Stomach (tissue), 4 donors: ENCODE measurements at regions not wholly inside any gene's neighbourhood (a gene's known extent, or its start where the extent isn't known, plus 50 kb on each side); places are given as distances from the start of the nearest gene placed in this dataset.

Source experiments
- POLR2A ChIP-seq, 4 donors: fragments of 450-650 bp; IDR thresholded peaks; one replicate each; pipeline ENCODE4 v1.6.1; 2016; ENCODE audit warnings: antibody characterized with exemption in 4 of 4, control low read depth in 2 of 4, mild to moderate bottlenecking in 1 of 4, moderate library complexity in 1 of 4
- POLR2AphosphoS5 ChIP-seq, 3 donors: sonication (generic); formaldehyde crosslinking; IDR thresholded peaks; one replicate each; pipeline ENCODE4 v1.6.1; 2016; ENCODE audit warnings: antibody characterized with exemption in 3 of 3
- TF ChIP-seq, protein P1 (sequence below), 7 experiments: fragments of 450-650 bp in 4 of 7; fragments of 200-600 bp in 3 of 7; sonication (generic) in 3 of 7; IDR thresholded peaks; one replicate each; pipeline ENCODE4 v1.5.1; 2016 to 2019; ENCODE audit warnings: antibody characterized with exemption in 7 of 7, control low read depth in 2 of 7, mild to moderate bottlenecking in 1 of 7

DNA sequence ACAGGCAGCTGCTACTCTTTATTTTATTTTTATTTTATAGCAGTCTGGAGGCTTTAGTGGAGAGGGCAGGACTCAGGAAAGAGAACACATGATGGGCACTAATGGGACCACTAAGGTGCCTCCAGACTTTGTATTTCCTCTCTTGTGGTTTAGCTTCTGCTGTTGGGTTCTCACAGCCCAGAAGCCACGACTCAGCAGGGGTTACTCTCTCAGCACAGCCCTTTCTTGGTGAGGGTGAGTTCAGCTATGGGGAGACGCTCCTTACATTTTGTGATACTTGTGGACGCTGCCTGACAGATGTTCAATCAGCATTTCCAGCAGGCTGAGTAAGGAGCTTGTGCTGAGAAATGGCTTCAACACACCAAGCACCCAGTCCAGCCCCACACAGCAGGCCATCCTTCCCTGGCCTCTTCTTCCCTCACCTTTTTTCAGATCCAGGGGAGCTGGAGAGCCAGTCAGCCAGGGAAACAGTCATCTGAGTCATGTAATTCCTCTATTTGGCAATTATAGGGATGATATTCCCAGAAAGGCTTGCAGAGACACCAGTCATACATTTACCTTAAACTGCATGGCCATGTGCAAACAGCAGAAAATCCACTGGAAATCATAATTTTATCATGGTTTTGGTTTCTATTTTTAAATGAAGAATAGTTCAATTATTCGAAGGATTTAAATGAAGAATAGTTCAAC is 53.2 kb upstream of the RAB3GAP2 start:
- TF ChIP-seq POLR2AphosphoS5 (IDR thresholded peaks at IDR 0.05): no peak
- no peak for TF ChIP-seq POLR2A (IDR thresholded peaks at IDR 0.05)
- TF ChIP-seq, protein P1, sequence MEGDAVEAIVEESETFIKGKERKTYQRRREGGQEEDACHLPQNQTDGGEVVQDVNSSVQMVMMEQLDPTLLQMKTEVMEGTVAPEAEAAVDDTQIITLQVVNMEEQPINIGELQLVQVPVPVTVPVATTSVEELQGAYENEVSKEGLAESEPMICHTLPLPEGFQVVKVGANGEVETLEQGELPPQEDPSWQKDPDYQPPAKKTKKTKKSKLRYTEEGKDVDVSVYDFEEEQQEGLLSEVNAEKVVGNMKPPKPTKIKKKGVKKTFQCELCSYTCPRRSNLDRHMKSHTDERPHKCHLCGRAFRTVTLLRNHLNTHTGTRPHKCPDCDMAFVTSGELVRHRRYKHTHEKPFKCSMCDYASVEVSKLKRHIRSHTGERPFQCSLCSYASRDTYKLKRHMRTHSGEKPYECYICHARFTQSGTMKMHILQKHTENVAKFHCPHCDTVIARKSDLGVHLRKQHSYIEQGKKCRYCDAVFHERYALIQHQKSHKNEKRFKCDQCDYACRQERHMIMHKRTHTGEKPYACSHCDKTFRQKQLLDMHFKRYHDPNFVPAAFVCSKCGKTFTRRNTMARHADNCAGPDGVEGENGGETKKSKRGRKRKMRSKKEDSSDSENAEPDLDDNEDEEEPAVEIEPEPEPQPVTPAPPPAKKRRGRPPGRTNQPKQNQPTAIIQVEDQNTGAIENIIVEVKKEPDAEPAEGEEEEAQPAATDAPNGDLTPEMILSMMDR (IDR thresholded peaks at IDR 0.05): no peak
